GM12872 (cell line): ENCODE measurements at regions not wholly inside any gene's neighbourhood (a gene's known extent, or its start where the extent isn't known, plus 50 kb on each side); places are given as distances from the start of the nearest gene placed in this dataset.

ENCODE experiments used
- TF ChIP-seq, protein P1 (sequence below): IDR thresholded peaks from 3 replicates; pipeline ENCODE4 v1.5.1; 2011; ENCODE audit warnings: low read depth, mild to moderate bottlenecking, low read length, moderate library complexity; ENCODE audit not compliant: insufficient read depth

- TF ChIP-seq, protein P1, sequence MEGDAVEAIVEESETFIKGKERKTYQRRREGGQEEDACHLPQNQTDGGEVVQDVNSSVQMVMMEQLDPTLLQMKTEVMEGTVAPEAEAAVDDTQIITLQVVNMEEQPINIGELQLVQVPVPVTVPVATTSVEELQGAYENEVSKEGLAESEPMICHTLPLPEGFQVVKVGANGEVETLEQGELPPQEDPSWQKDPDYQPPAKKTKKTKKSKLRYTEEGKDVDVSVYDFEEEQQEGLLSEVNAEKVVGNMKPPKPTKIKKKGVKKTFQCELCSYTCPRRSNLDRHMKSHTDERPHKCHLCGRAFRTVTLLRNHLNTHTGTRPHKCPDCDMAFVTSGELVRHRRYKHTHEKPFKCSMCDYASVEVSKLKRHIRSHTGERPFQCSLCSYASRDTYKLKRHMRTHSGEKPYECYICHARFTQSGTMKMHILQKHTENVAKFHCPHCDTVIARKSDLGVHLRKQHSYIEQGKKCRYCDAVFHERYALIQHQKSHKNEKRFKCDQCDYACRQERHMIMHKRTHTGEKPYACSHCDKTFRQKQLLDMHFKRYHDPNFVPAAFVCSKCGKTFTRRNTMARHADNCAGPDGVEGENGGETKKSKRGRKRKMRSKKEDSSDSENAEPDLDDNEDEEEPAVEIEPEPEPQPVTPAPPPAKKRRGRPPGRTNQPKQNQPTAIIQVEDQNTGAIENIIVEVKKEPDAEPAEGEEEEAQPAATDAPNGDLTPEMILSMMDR, result no peak
Observed at GRCh38 chr5:107303171-107303968, 367.4 kb downstream of the EFNA5 start.

GRCh38 chr5:107302441-107302840 lies 368.3 kb downstream of the EFNA5 start:
- TF ChIP-seq, protein P1, result no peak

GRCh38 chr5:107301999-107302398 lies 368.7 kb downstream of the EFNA5 start:
- TF ChIP-seq, protein P1, result no peak

DNA sequence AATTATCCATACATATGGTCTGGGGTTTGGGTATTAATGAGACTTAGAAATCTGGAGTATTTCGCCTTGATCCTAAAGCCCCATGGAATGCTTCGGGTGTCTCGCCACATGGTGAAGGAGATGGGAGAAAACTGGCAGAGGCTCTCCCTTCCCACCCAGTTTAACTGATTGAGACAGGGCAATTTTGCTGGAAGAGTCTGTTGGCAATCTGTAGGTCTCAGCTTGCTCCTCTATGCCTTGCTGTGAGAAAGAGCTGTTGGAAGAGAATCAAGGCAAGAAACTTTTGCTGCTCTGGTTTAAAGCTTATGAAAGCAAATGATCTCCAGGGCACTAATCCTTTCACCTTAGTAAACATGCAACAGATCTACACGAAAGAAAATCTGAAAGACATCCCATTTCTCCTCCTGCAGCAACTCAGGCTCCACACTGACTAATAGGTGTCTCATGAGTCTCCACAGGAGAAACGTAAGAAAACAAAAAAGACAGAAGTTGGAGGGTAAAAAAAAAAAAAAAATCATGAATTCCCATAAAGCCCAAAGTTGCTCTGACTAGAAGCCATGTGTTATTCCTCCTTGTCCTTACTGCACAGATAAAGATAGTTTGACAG lies 369.9 kb downstream of the EFNA5 start:
- TF ChIP-seq, protein P1, result no peak

- TF ChIP-seq, protein P1, result no peak
Observed at GRCh38 chr5:107296572-107296971, 374.2 kb downstream of the EFNA5 start.

DNA sequence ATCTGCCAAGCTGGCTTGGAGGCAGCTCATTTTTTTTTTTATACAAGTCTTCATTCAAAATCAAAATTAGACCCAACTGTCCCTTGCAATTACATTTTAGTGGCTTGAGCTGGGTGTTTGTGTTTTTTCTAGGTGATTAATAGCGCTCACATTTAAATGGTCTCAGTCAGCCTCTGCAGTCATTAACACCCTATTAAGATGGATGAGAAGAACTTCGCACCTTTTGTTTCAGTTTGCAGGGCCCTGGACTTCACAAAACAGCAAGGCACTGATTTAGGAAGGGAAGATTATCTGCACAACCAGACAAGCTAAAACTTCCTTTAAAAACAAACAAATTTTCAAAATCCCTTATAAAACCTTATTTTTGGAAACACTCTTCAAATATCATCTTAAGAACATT lies 374.8 kb downstream of the EFNA5 start:
- TF ChIP-seq, protein P1, result no peak

DNA sequence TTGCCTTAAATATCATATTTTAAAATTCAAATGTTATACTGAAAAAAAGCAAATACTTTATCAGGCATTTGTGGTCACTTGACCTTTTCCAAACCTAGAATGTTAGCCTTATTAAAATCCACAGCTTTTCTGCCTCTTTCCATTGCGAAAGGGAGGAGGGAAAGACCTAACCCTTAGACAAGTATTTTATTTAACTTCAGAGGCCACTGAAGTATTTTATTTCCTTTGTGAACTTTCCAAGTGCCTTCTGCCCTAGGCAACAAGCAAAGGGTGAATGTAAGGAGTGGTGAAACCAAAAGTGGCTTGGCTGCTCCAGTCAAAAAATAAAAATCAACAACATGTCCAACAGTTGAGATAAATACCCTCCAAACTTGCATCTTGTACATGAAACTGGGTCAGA lies 376.1 kb downstream of the EFNA5 start:
- TF ChIP-seq, protein P1, result no peak
